Progenitor cell of endocrine pancreas (in vitro differentiated cells): ENCODE measurements at regions not wholly inside any gene's neighbourhood (a gene's known extent, or its start where the extent isn't known, plus 50 kb on each side); places are given as distances from the start of the nearest gene placed in this dataset.

Source experiments
- DNase-seq: peaks from one replicate; pipeline ENCODE4 v3.0.0; 2021; ENCODE audit warnings: low spot score; ENCODE audit not compliant: unreplicated experiment
- H3K27ac Mint-ChIP-seq: 2 replicates; pipeline ENCODE4 v1.8.0; 2021; ENCODE audit warnings: mild to moderate bottlenecking, moderate library complexity, mixed read lengths
- H3K27me3 Mint-ChIP-seq: 2 replicates; pipeline ENCODE4 v1.8.0; 2021; ENCODE audit warnings: mixed read lengths
- H3K36me3 Mint-ChIP-seq: 2 replicates; pipeline ENCODE4 v1.8.0; 2022; ENCODE audit warnings: mixed read lengths; ENCODE audit not compliant: insufficient read depth
- H3K4me1 Mint-ChIP-seq: 2 replicates; pipeline ENCODE4 v1.8.0; 2021; ENCODE audit warnings: low read depth, mixed read lengths
- H3K4me3 Mint-ChIP-seq: 2 replicates; pipeline ENCODE4 v1.8.0; 2021; ENCODE audit warnings: low read depth, mild to moderate bottlenecking, moderate library complexity, mixed read lengths
- H3K9me3 Mint-ChIP-seq: 2 replicates; pipeline ENCODE4 v1.8.0; 2021; ENCODE audit warnings: low read depth, mixed read lengths
- TF ChIP-seq, protein P1 (sequence below): fragments of 200-600 bp; sonication (generic); IDR thresholded peaks from one replicate; pipeline ENCODE4 v1.5.0; 2021; ENCODE audit warnings: antibody characterized with exemption, mild to moderate bottlenecking; ENCODE audit not compliant: unreplicated experiment

DNA sequence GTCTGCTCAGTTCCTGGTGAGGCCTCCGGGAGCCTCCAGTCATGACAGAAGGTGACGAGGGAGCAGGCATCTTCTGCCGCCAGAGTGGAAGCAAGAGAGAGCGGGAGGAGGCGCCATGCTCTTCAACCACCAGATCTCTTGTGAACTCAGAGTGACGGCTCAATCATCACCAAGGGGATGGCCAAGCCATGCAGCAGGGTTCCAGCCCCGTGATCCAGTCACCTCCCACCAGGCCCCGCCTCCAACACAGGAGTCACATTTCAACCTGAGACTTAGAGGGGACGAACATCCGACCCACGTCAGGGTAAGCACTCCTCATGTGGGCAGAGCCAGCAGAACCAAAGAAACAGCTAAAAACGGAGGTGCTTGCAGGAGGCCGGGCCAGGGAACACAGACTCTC, 1470.5 kb downstream of the BRD1 start:
- H3K9me3 Mint-ChIP-seq = no peaks in the 10 kb centered on the region
- TF ChIP-seq, protein P1, sequence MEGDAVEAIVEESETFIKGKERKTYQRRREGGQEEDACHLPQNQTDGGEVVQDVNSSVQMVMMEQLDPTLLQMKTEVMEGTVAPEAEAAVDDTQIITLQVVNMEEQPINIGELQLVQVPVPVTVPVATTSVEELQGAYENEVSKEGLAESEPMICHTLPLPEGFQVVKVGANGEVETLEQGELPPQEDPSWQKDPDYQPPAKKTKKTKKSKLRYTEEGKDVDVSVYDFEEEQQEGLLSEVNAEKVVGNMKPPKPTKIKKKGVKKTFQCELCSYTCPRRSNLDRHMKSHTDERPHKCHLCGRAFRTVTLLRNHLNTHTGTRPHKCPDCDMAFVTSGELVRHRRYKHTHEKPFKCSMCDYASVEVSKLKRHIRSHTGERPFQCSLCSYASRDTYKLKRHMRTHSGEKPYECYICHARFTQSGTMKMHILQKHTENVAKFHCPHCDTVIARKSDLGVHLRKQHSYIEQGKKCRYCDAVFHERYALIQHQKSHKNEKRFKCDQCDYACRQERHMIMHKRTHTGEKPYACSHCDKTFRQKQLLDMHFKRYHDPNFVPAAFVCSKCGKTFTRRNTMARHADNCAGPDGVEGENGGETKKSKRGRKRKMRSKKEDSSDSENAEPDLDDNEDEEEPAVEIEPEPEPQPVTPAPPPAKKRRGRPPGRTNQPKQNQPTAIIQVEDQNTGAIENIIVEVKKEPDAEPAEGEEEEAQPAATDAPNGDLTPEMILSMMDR = no peak
- H3K27me3 Mint-ChIP-seq = no peaks in the 10 kb centered on the region
- no peaks in the 10 kb centered on the region for H3K4me1 Mint-ChIP-seq
- DNase-seq = no peak
- H3K4me3 Mint-ChIP-seq = no peak overlapping the region
- no peak overlapping the region for H3K27ac Mint-ChIP-seq
- H3K36me3 Mint-ChIP-seq = no peaks in the 10 kb centered on the region

DNA sequence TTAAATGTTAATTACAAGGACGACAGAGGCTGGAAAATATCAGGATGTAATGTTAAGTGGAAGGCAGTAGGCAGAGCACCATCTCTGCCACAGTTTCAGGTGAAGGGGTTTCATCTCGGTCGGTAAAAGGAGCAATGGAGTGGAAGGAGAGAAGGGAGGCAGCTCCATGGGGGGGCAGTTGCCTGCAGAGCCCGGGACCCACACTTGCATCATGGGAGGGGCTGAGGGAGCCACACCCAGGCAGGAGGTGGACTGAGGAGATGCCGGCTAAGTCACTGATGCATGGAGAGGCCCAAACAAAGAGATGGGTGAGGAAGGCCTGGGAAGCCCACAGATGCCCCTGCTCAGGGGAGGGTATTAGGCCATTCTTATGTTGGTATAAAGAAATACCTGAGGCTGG, 1470.9 kb downstream of the BRD1 start:
- DNase-seq = no peak
- Mint-ChIP-seq H3K4me3 (no peak overlapping the region), H3K9me3 (no peaks in the 10 kb centered on the region), H3K4me1 (no peaks in the 10 kb centered on the region), H3K36me3 (no peaks in the 10 kb centered on the region), H3K27me3 (no peaks in the 10 kb centered on the region), H3K27ac (no peak overlapping the region)
- TF ChIP-seq, protein P1 = no peak

DNA sequence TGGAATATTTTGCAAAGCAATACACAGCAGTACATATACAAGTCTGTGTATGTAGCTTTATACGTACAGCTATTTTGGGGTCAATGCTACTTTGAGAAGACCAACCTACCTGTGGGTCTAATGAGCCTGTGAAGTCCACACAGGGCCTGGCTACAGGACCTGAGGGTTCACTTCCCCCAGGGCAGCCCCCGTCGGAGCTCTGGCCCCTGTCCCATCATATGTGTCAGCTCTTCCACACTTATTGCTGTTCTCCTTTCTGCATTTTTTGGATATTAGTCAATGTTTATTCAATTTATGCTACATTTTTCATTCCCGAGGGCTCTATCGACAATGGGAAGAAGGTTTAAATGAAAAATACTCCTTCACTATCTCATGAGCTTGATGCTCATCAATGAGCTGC, 1473.6 kb downstream of the BRD1 start:
- no peaks in the 10 kb centered on the region for H3K4me1 Mint-ChIP-seq
- no peak overlapping the region for H3K27ac Mint-ChIP-seq
- DNase-seq = no peak
- no peaks in the 10 kb centered on the region for H3K9me3 Mint-ChIP-seq
- no peak overlapping the region for H3K4me3 Mint-ChIP-seq
- H3K36me3 Mint-ChIP-seq = no peaks in the 10 kb centered on the region
- TF ChIP-seq, protein P1 = no peak
- H3K27me3 Mint-ChIP-seq = no peaks in the 10 kb centered on the region

DNA sequence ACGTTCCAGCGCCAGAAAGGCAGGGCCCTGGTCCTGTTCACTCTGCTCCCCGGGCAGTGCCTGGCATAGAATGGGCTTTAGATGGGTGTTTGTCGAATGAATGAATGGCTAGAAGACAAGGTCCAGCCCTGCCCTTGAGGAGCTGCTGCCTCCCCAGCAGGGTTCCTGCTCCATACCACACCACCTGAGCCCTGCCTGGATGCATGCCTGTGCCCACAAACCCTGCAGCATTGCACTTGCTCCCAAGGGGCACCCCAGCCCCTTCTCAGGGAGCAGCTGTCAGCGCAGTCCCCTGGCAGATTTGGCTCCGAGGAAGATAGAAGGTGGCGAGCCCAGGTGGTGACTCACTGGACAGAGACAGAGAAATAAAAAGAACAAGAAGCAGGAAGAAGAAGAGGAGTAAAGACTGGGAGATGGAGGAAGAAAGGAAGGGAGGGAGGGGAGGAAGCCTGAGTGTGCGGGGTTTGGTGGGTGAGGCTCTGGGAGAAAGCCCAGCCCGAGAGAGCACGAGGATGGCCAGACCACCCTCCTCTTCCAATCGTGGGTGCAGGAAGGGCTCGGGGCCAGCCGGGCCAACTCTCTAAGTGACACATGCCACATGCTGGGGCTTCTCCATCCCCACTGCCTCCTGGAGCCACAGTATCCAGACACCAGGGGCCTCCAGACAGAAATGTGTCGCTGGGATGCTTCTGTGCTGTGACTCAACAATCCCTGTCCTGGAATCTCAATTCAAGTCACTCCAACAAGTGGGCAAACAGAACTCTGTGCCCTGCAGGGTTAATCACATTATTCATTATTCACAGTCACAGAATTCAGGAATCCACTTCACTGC, 1474.3 kb downstream of the BRD1 start:
- Mint-ChIP-seq H3K4me1 (no peaks in the 10 kb centered on the region), H3K4me3 (no peak overlapping the region), H3K36me3 (no peaks in the 10 kb centered on the region), H3K27me3 (no peaks in the 10 kb centered on the region), H3K9me3 (no peaks in the 10 kb centered on the region), H3K27ac (no peak overlapping the region)
- TF ChIP-seq, protein P1 = no peak
- DNase-seq = no peak

DNA sequence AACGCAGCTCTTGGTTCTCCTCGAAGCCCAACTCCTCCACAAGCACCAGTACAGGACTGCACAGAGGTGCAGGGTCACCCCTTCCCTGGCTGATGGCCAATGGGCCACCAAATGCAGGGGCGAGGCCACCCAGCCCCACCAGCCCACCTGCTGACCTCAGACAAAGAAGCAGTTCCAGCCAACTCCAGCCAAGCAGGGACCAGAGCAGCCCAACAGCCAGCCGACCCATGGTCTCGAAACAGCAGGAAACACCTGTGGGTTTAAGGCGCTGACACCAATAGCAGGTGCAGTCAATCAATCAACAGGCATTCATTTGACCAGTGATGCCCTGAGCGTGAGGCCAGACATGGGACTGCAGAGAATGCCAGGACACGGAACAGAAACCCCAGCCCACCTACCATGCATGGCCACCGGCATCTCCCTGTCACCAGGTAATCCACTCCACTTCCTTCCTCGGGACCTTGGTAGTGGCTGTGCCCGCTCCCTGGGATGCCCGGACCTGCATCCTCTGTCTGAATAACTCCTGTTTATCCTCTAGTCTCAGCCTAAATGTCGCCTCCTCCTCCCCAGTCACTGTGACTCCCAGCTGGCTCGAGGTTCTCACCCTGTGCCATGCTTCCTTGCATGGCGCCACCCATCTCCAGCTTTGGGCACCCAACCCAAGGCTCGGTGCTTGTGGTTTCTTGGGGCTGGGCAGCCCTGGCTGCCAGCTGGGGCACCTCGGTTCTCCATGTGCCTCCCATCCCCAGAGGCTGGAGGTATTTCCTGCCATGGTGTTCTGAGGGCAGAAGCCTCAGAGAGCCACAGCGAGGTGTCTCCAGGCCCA, 1475.4 kb downstream of the BRD1 start:
- no peaks in the 10 kb centered on the region for H3K27me3 Mint-ChIP-seq
- DNase-seq = no peak
- TF ChIP-seq, protein P1 = no peak
- no peaks in the 10 kb centered on the region for H3K9me3 Mint-ChIP-seq
- no peaks in the 10 kb centered on the region for H3K4me1 Mint-ChIP-seq
- H3K27ac Mint-ChIP-seq = no peak overlapping the region
- H3K36me3 Mint-ChIP-seq = no peaks in the 10 kb centered on the region
- H3K4me3 Mint-ChIP-seq = no peak overlapping the region
